Globus pallidus (tissue), 1 donor: ENCODE measurements at regions not wholly inside any gene's neighbourhood (a gene's known extent, or its start where the extent isn't known, plus 50 kb on each side); places are given as distances from the start of the nearest gene placed in this dataset.
"Not testable (repeated sequence)": the region's sequence is repeated elsewhere in the genome, so short reads cannot be mapped to it uniquely, and the experiment has no call there.

ENCODE experiments used
- DNase-seq: peaks from one replicate; pipeline ENCODE4 v3.0.0-alpha.2; 2015; ENCODE audit warnings: low spot score

DNA sequence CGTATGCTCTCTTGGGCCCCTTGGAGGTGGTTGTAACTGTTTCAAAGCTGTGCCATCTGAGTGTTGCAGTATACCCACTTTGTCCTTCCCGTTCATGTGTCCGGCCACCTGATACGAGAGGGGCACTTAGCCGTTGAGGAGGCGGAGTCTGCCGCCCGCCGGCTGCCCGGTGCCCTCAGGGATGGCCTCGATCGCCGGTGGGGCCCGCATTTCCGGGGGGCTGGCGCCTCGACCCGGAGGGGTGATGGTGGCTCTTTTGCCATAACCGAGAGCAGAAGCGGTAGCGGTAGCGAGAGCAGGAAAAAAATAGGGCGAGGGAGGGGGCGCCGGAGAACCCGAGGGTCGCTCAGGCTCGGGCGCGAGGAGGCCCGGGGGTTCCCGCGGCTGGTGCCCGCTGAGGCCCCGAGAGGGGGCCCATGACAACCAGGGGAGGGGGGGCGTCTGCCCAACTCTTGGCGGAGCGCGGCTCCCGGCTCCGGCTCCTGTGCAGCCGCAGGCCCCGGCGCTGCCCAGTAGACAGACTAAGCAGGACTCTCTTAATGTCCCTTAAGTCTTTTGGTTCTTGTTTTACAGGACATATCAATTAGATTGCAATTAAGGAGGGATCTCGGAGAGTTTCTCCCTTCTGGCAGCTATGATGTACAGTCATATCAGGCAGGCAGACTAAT, 342.7 kb upstream of the SGCG start:
- peak; percentile 8 for DNase-seq

DNA sequence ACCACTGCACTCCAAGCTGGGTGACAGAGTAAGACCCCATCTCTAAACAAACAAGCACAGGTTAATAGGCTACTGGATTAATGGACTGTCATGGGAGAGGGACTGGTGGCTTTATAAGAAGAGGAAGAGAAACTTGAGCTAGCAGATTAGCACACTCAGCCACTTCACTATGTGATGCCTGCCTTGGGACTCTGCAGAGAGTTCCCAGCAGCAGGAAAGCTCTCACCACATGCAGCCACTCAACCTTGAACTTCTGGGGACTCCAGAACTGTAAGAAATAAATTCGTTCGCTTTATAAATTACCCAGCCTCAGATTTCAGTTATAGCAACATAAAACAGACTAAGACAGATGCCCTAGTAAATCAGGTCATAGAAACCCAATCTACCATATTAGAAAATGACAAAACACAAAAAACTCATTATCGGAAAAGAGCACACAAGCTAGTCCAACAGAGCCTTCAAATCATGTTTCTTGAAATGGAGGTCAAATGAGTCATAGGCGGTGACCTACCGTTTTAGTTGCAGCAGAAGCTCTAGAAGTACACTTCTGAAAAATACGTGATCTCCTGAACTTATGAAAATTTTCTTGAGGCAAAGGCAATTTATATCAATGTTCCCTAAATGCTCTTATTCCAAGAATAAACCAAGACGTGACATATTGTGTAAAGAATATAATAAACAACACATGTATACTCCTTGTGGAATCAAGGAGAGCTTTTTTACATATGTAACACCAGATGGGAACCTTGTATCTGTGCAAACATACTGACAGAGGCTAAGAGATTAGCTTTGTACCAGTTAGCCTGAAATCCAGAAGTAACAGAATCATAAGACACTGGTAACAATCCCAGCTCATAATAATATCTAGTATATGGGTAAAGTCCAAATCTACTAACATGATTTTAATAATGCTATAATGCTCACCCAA, 340.9 kb upstream of the SGCG start:
- DNase-seq: peak; percentile 18

DNA sequence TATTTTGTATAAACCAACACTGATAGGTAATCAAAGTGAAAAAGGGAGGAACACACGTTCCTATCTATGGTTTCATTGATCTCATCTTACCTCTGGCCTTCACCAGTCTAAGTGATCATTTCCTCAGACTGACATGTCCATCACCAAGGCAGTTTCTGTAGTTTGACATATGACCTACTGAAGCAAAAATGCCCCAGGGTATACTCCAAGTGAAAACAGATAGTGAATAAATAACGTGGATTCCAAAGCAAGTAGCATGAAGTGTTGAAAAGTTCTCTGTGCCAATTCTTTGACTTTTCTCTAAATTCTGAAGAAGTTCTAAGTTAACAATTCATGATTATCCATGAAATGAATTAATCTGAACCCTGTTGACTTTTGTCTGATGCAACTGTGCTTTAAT, 334.2 kb upstream of the SGCG start:
- no peak for DNase-seq

DNA sequence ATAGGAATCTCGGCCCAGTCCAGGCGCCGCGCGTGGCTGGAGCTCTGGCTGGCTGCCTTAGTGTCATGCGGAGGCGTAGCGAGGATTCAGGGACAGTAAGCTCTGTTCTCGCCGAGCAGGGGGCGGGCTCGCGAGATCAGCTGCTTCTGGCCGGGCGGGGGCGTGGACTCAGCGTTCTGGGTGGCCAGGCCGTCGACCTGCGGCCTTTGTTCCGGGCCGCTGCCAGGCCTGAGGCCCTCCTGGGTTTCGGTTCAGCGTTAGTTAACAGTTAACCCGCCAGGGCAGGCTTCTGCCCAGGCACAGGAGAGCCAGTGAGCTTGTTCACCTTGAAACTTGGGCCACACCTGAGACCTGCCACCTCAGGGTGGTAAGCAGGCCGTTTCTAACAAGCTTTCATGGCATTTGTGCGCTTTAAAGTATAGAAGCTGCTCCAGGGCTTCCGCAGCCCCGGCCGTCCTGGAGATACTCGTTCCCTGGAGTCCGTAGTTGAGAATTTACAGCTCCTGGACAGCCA, 332.2 kb upstream of the SGCG start:
- DNase-seq: no peak

DNA sequence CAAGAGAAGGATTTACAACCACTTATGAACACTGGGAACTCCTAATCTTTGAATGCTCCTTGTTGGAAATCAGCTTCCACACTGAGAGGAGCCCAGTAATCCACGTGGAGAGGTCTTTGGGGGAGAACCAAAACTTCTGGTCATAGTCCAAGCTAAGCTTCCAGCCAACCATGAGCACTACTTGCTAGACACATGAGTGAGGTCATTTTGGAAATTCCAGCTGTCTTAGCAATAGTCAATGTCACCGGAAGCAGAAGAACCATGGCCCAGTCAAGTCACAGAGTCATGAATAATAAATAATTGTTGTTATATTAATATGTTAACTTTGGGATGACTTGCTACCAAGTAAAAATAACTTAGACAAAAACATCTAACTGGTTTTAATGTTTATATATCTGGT, 324.9 kb upstream of the SGCG start:
- no peak for DNase-seq

DNA sequence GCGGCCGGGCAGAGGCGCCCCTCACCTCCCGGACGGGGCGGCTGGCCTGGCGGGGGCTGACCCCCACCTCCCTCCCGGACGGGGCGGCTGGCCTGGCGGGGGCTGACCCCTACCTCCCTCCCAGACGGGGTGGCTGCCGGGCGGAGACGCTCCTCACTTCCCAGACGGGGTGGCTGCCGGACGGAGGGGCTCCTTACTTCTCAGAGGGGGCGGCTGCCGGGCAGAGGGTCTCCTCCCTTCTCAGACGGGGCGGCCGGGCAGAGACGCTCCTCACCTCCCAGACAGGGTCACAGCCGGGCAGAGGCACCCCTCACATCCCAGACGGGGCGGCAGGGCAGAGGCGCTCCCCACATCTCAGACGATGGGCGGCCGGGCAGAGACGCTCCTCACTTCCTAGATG, 321.8 kb upstream of the SGCG start:
- not testable (repeated sequence) for DNase-seq

DNA sequence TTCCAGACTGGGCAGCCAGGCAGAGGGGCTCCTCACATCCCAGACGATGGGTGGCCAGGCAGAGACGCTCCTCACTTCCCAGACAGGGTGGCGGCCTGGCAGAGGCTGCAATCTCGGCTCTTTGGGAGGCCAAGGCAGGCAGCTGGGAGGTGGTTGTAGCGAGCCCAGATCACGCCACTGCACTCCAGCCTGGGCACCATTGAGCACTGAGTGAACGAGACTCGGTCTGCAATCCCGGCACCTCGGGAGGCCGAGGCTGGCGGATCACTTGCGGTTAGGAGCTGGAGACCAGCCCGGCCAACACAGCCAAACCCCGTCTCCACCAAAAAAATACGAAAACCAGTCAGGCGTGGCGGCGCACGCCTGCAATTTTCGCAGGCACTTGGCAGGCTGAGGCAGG, 321.4 kb upstream of the SGCG start:
- not testable (repeated sequence) for DNase-seq

DNA sequence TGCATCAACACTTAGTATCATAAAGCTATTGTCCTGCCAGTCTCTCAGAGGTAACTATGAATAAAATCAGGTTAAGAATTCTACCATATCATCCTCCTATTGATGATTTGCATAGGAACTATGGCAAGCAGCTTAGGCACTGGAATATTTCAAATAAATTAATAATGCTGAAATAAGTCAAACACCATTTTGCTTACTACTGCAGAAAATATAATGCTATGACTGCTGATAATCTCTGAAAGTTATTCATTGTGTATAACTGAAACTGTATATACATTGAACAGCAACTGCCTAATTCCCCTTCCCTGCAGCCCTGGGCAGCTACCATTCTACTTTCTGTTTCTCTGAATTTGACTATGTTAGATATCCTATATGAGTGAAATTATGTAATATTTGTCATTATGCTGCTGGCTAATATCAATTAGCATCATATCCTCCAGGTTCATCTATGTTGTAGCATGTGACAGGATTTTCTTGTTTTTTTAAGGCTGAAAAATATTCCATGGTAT, 318.8 kb upstream of the SGCG start:
- DNase-seq: no peak

DNA sequence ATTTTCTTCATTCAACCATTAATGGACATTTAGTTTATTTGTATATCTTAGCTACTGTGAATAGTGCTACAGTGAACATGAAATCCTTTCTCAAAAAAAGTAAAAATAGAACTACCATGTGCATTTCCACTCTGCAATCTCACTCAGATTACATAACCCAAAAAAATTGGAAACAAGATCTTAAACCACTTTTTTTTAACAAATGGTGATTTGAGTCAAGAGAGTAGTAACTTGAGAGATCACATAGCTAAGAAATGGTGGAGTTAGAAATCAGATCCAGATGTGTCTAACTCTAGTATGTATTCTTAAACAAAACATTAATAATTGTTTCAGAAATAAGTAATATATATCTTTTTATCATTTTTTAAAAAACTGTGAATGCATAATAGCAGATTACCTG, 318.3 kb upstream of the SGCG start:
- DNase-seq: no peak

DNA sequence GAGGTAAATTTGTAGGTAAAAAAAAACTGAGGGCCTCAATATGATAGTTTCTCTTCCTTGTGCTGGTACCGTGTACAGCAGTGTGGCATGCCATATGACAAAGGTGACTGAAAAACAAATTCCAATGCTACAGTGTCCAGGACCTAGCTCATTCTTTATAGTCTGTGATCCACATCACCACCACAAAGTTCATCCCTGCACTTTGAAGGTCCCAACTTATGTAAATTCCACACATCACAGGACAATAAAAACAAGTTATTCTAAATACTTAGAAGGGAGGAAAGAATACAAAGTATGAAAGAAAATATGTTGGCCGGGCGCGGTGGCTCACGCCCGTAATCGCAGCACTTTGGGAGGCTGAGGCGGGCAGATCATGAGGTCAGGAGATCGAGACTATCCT, 314.6 kb upstream of the SGCG start:
- no peak for DNase-seq

DNA sequence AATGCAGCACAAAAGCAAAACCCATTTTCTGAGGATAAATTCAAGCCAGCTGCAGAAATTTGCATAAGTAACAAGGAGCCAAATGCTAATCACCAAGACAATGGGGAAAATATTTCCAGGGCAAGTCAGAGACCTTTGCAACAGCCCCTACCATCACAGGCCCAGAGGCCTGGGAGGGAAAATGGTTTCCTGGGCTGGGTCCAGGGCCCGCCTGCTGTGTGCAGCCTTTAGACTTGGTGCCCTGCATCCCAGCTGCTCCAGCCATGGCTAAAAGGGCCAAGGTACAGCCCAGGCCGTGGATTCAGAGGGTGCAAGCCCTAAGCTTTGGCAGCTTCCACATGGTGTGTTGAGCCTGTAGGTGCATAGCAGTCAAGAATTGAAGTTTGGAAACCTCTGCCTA, 309.5 kb upstream of the SGCG start:
- no peak for DNase-seq

DNA sequence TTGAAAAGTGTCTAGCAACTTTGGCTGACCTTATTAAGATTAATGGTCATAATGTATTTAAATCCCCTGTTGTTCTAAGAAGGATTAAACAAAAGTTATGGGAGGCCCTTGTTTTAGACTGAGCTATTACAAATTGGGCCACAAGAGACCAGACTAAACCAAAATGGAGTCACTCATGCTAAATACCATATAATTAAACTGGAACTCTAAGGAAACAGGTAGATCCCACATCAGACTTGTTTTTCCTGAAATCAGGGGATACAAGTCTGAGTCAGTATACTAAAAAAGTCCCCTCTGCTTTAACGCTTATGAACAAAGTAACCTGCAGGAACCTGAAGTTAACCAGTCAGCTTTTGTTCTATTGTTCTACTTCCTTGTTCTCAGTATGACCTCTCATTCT, 305.9 kb upstream of the SGCG start:
- DNase-seq: no peak

DNA sequence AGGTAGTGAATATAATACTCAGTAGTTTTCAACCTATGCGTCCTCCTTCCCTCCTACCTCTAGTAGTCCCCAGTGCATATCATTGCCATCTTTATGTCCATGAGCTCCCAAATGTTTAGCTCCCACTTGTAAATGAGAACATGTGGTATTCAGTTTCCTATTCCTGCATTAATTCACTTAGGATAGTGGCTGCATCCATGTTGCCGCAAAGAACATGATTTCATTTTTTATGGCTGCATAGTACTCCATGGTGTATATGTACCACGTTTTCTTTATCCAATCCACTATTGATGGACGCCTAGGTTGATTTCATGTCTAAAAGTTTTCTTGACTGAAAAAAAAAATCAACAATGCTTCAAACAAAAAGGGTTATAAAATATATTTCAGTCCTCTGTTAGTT, 303.4 kb upstream of the SGCG start:
- no peak for DNase-seq

DNA sequence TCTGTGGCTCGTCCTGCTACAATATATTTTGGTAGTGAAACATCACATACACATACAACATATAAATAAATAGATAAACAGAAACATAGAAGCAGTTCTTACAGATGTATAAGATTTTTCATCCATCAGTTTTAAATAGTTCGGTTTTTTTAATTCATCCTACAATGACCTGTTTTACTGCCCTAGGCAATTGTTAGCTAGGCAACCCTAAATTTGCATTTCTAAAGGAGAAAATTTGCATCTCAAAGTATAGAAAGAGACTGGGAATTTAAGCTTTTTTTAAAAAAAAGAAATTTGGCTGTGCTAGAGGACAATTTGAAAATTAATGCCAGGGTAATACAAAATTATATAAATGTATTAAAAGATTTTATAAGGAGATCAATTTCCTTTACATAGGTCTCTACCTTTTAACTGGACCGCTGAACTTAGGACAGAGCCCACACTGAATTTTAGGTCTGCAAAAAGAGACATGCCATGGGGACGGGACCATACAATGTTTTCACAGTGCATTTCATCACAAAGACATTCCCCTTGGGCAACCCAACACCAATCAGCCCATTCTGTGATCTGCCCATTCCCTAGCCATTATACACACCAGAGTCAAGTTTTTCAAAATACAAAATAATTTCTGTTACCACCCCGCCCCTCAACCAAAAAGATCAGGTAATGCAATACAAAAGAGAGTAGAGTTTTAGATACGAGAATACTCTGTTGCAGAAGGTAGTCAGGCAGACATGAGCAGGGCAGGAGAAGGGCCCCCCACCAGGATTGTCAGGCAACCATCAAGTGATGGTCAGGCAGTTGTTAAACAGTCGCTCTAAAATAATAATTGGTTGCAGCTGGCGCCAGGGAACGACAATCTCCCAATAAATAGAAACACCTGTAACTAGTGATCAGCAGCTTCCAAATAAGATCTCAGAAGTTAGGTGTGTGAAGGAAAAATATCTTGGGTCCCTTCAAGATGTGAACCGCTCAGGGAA, 299.7 kb upstream of the SGCG start:
- no peak for DNase-seq

DNA sequence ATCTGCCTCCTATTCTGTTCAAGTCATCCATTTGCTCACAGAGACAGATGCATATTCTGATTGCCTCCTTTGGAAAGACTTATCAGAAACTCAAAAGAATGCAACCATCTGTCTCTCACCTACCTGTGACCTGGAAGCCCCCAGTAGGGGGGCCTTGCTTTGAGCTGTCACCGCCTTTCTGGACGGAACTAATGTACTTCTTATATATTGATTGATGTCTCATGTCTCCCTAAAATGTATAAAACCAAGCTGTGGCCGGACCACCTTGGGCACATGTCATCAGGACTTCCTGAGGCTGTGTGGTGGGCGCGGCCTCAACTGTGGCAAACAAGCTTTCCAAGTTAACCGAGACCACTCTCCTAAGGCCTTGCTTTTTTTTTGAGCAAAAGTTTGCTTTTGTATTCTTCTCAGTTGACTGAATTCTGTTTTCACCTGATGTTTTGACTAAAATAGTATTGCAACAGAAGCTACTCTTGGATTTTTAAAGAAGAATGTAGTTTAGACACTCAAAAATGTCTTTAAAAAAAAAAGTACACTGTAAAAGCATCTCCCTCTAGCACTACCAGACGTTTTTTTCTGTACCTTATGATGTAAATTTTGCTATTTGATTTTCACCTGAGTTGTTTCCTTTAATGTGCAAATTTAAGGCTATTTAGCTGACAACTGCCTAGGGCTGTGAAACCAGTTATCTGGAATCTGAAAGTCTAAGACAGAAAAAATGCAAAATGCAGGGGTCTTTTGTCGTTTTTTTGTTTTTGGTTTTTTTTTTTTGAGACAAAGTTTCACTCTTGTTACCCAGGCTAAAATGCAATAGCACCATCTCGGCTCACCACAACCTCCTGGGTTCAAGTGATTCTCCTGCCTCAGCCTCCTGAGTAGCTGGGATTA, 298.8 kb upstream of the SGCG start:
- DNase-seq: not testable (repeated sequence)

DNA sequence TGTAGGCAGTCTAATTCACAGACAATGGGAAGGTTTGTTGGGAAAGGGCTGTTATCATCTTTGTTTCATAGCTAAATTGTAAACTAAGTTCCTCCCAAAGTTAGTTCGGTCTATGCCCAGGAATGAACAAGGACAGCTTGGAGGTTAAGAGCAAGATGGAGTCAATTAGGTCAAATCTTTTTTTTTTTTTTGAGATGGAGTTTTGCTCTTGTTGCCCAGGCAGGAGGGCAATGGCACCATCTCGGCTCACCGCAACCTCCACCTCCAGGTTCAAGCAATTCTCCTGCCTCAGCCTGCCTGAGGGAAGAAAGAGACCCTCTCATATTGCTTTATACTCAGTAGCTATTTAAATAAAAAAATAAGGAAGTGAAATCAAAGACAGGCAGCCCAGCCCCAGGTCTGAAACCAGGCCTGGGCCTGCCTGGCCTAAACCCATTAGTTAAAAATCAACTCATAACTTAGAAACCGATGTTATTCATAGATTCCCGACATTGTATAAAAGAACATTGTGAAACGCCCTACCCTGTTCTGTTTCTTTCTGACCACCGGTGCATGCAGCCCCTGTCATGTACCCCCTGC, 297.4 kb upstream of the SGCG start:
- no peak for DNase-seq

DNA sequence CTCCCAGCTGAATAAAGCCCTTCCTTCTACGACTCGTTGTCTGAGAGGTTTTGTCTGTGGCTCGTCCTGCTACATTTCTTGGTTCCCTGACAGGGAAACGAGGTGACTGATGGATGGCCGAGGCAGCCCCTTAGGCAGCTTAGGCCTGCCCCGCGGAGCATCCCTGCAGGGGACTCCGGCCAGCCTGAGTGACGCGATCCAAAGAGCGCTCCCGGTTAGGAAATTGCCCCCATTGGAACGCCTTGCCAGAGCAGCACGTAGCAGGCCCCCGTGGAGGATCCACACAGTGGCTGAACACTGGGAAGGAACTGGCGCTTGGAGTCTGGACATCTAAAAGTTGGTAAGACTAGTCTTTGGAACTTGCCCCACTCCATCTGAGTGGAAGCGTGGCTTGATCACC, 296.8 kb upstream of the SGCG start:
- no peak for DNase-seq

DNA sequence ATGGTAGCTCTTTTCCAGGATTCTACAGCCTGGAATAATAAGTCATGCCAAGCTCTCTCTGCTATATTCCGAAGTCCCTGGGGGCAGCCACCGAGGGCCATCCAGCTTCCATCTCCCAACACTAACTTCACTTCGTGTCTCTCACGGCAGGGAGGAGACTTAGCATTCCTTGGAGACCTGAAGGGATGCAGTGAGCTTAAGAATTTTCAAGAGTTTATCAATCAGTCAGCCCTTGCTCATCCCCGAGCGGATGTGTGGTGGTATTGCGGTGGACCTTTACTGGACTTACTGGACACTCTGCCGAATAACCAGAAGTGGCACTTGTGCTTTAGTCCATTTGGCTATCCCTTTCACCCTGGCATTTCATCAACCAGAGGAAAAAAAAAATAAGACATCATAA, 294.7 kb upstream of the SGCG start:
- not testable (repeated sequence) for DNase-seq

DNA sequence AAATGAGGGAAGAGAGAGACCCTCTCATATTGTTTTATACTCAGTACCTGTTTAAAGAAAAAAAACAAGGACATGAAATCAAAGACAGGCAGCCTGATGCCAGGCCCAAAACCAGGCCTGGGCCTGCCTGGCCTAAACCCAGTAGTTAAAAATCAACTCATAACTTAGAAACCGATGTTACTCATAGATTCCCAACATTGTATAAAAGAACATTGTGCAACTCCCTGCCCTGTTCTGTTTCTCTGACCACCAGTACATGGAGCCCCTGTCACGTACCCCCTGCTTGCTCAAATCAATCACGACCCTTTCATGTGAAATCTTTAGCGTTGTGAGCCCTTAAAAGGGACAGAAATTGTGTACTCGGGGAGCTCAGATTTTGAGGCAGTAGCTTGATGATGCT, 291.4 kb upstream of the SGCG start:
- not testable (repeated sequence) for DNase-seq

DNA sequence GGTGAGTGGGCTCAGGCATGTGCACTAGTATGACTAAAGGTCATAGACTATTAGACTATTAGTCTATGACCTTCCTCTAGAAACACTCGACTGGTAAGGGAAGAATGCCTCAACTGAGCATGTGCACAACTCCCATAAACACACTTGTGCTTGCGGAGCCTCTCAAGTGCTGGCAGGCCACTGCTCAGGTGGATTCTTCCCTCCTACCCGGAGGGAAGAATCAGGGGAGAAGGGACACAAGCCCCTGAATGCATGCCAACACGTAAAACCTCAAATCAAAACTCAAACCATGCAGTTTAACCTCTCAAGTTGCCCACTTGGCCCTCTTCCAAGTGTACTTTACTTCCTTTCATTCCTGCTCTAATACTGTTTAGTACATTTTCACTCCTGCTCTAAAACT, 287.6 kb upstream of the SGCG start:
- no peak for DNase-seq
